ENCODE measurements at regions not wholly inside any gene's neighbourhood (a gene's known extent, or its start where the extent isn't known, plus 50 kb on each side); places are given as distances from the start of the nearest gene placed in this dataset.

DNA sequence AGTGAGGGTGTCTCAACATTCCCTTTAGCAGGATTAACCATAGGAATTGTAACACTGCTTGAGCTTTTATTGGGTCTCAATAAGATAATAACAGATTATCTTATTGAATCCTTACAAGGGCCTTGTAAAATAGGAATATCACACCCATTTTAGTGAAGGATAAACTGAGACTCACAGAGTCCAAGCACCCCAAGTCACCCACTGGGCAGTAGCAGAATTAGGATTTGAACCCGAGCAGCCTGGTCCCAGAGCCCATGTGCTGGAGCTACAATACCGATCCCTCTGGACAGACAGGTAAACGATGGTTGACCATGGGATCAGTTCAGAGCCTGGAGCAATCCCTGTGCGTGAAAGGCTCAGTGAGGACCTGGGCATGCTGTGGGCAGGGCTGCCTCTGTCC is 56.3 kb upstream of the MRPS22 start:
- H3K4me1 Mint-ChIP-seq, result no peaks in the 10 kb centered on the region
- no peak for TF ChIP-seq EZH2 (IDR thresholded peaks at IDR 0.05; ENCODE audit: borderline replicate concordance, insufficient read depth, low read depth, low read length, poor library complexity, severe bottlenecking)
- TF ChIP-seq, protein P1, sequence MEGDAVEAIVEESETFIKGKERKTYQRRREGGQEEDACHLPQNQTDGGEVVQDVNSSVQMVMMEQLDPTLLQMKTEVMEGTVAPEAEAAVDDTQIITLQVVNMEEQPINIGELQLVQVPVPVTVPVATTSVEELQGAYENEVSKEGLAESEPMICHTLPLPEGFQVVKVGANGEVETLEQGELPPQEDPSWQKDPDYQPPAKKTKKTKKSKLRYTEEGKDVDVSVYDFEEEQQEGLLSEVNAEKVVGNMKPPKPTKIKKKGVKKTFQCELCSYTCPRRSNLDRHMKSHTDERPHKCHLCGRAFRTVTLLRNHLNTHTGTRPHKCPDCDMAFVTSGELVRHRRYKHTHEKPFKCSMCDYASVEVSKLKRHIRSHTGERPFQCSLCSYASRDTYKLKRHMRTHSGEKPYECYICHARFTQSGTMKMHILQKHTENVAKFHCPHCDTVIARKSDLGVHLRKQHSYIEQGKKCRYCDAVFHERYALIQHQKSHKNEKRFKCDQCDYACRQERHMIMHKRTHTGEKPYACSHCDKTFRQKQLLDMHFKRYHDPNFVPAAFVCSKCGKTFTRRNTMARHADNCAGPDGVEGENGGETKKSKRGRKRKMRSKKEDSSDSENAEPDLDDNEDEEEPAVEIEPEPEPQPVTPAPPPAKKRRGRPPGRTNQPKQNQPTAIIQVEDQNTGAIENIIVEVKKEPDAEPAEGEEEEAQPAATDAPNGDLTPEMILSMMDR (IDR thresholded peaks at IDR 0.05), result no peak
- Histone ChIP-seq H3K4me2 (replicated peaks; ENCODE audit: low read depth, low read length, poor library complexity, severe bottlenecking) (no peak overlapping the region), H3K36me3 (replicated peaks in 1 of 2; ENCODE audit: control extremely low read depth in 1 of 2, control insufficient read depth in 1 of 2, extremely low read depth in 1 of 2, insufficient read depth in 2 of 2, low read length in 1 of 2) (no peaks in the 10 kb centered on the region), H3K4me1 (ENCODE audit: control insufficient read depth in 2 of 2, insufficient read depth in 2 of 2, low read length in 2 of 2) (no peaks in the 10 kb centered on the region), H2AFZ (ENCODE audit: insufficient read depth, low read depth, low read length, poor library complexity, severe bottlenecking) (no peak overlapping the region), H3K9ac (ENCODE audit: low read length) (no peak overlapping the region), H3K27me3 (replicated peaks in 1 of 4; ENCODE audit: control extremely low read depth in 1 of 4, control insufficient read depth in 3 of 4, insufficient read depth in 4 of 4, low read length in 3 of 4) (peaks cover 0 to 2% (median 0%) of the 10 kb centered on the region in 4 experiments), H3K27ac (ENCODE audit: low read length in 2 of 2) (no peak overlapping the region), H3K4me3 (ENCODE audit: control extremely low read depth in 1 of 5, extremely low read depth in 1 of 5, insufficient read depth in 1 of 5, low read depth in 2 of 5, low read length in 4 of 5) (no peak overlapping the region), H4K20me1 (ENCODE audit: control insufficient read depth, insufficient read depth, low read length, poor library complexity, severe bottlenecking) (no peaks in the 10 kb centered on the region), H3K79me2 (ENCODE audit: control insufficient read depth, insufficient read depth, low read length) (no peaks in the 10 kb centered on the region), H3K9me3 (ENCODE audit: control extremely low read depth in 1 of 3, control insufficient read depth in 2 of 3, insufficient read depth in 1 of 3, low read length in 2 of 3) (no peaks in the 10 kb centered on the region)
- no peaks in the 10 kb centered on the region for H3K27me3 Mint-ChIP-seq
- no peak overlapping the region for H3K4me3 Mint-ChIP-seq
- CTCF ChIA-PET, result no interaction called here
- POLR2A ChIA-PET, result no interaction called here
- no peak overlapping the region for H3K27ac Mint-ChIP-seq
- 85% methylated on average over 4 of the region's 4 CpGs for WGBS (ENCODE audit: insufficient coverage)
- ATAC-seq (ENCODE audit: low read depth) (no peak), DNase-seq (no peak)
- H3K9me3 Mint-ChIP-seq (ENCODE audit: insufficient read depth), result no peaks in the 10 kb centered on the region
- intact Hi-C loops (cut with micrococcal nuclease), result no loop called here

DNA sequence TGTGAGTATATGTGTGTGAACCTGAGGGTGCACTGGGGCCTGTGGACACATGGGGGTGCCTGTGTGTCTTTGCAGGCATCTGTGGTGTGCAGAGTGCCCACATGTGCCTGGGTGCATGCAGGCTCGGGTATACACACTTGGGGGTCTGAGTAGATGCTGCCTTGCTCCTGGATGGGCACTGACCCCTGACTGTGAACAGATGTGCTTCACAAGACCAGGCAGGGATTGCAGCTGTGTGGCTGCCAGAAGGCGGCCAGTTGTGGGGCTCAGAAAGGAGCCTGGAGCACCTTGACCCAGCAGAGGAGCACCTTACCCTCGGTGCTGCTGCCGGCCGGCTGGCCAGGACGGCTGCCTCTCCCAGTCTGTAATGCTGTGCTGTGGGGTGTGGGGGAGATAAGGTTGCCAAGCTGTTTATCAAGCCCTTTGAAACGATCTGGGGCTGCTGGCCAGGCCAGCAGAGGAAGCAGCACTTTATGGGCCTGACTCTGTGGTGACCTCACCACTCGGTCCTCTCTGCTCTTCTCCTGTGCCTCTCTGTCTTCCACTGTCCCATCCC is 55.5 kb upstream of the MRPS22 start:
- Histone ChIP-seq H3K27ac (ENCODE audit: low read length in 2 of 2) (no peak overlapping the region), H4K20me1 (ENCODE audit: control insufficient read depth, insufficient read depth, low read length, poor library complexity, severe bottlenecking) (no peaks in the 10 kb centered on the region), H2AFZ (ENCODE audit: insufficient read depth, low read depth, low read length, poor library complexity, severe bottlenecking) (no peak overlapping the region), H3K4me1 (ENCODE audit: control insufficient read depth in 2 of 2, insufficient read depth in 2 of 2, low read length in 2 of 2) (no peaks in the 10 kb centered on the region), H3K27me3 (replicated peaks in 1 of 4; ENCODE audit: control extremely low read depth in 1 of 4, control insufficient read depth in 3 of 4, insufficient read depth in 4 of 4, low read length in 3 of 4) (peaks cover 0 to 2% (median 0%) of the 10 kb centered on the region in 4 experiments), H3K36me3 (replicated peaks in 1 of 2; ENCODE audit: control extremely low read depth in 1 of 2, control insufficient read depth in 1 of 2, extremely low read depth in 1 of 2, insufficient read depth in 2 of 2, low read length in 1 of 2) (no peaks in the 10 kb centered on the region), H3K4me2 (replicated peaks; ENCODE audit: low read depth, low read length, poor library complexity, severe bottlenecking) (no peak overlapping the region), H3K9ac (ENCODE audit: low read length) (no peak overlapping the region), H3K79me2 (ENCODE audit: control insufficient read depth, insufficient read depth, low read length) (no peaks in the 10 kb centered on the region), H3K9me3 (ENCODE audit: control extremely low read depth in 1 of 3, control insufficient read depth in 2 of 3, insufficient read depth in 1 of 3, low read length in 2 of 3) (no peaks in the 10 kb centered on the region), H3K4me3 (ENCODE audit: control extremely low read depth in 1 of 5, extremely low read depth in 1 of 5, insufficient read depth in 1 of 5, low read depth in 2 of 5, low read length in 4 of 5) (no peak overlapping the region)
- 71% methylated on average over 7 of the region's 8 CpGs for WGBS (ENCODE audit: insufficient coverage)
- Mint-ChIP-seq H3K4me3 (no peak overlapping the region), H3K4me1 (no peaks in the 10 kb centered on the region), H3K27me3 (peaks cover 5% of the 10 kb centered on the region), H3K27ac (no peak overlapping the region), H3K9me3 (ENCODE audit: insufficient read depth) (no peaks in the 10 kb centered on the region)
- DNase-seq (no peak), ATAC-seq (ENCODE audit: low read depth) (no peak)
- POLR2A ChIA-PET, result no interaction called here
- TF ChIP-seq EZH2 (IDR thresholded peaks at IDR 0.05; ENCODE audit: borderline replicate concordance, insufficient read depth, low read depth, low read length, poor library complexity, severe bottlenecking), result no peak
- TF ChIP-seq, protein P1 (IDR thresholded peaks at IDR 0.05), result no peak
- CTCF ChIA-PET, result no interaction called here
- intact Hi-C loops (cut with micrococcal nuclease), result no loop called here

All from B cell (primary cell).